GM20431 (cell line): ENCODE measurements at regions not wholly inside any gene's neighbourhood (a gene's known extent, or its start where the extent isn't known, plus 50 kb on each side); places are given as distances from the start of the nearest gene placed in this dataset.
"Not testable (repeated sequence)": the region's sequence is repeated elsewhere in the genome, so short reads cannot be mapped to it uniquely, and the experiment has no call there.

Experiments
- in situ Hi-C: fragments of 300-500 bp; cut with MseI, MboI; formaldehyde crosslinking; loops from one replicate; pipeline ENCODE4 v1.15.0; 2020; ENCODE audit warnings: low sequenced_read_pairs; ENCODE audit not compliant: unreplicated experiment

DNA sequence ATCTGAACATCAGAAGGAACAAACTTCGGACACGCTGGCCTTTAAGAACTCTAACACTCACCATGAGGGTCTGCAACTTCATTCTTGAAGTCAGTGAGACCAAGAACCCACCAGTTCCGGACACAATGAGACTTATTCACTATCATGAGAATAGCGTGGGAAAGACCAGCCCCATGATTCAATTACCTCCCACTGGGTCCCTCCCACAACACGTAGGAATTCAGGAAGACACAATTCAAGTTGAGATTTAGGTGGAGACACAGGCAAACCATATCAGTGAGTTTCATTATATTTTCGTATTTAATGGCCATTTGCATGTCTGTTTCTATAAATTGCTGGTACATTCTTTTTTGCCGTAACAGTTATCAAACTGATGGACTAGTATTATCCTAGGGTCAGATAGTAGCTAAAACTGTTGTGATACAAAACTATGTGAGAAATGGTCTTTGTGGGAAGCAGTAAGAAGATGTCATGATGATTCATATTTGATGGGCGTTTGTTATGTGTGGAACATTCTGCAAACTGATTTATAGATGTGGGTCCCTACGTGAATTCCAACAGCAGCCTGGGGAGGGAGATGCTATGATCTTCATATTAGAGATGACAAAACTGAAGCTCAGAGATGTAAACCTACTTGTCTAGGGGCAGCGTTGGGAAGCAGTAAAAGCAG, 282.4 kb upstream of the TMEM132C start:
- in situ Hi-C loops = no loop called here

DNA sequence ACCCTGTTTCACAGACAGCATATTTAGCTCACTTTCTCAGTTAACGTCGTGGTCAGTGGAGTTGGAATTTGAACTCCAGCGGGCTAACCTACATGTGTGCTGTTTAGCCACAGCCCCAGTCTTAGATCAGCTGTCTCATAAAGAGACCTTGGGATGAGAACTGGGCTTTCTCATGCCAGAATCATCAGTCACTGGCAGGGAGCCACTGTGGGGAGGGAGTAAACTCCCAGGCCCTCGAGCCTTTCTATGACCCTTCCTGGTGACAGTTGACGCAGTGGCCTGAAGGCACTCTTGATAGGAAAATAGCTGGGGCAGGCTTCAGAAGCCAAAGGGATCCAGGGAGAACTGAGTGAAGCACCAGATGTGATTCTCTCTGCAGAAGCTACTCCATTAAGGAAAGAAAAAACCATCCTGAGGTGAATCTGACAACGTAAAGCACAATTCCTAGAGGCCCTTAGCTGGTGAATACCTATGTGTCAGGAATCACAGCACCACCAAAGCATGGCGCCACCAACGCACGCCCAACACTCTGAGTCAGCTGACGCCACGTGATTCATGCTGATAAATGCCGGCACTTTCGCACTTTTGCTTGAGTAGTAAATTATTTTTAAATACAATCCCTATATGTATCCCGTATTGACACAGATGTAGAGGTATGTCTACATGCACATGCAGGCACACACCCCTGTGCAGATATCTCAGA, 279.6 kb upstream of the TMEM132C start:
- in situ Hi-C loops = no loop called here

DNA sequence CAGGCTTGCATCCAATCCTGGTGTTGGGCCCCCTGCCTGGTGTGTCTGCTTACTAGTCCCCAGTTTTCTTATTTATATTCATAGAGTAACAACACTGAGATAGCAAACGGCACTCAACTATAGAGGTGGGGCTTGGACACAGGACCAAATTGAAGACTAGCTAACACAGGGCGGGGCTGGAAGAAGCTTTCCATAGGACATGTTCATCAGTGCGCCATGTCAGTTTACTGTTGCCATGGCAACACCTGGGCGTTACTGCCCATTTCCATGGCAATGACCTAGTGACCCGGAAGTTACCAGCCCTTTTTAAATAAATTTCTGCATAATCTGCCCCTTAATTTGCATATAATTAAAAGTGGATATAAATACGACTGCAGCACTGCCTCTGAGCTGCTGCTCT, 275.5 kb upstream of the TMEM132C start:
- in situ Hi-C loops = no loop called here

DNA sequence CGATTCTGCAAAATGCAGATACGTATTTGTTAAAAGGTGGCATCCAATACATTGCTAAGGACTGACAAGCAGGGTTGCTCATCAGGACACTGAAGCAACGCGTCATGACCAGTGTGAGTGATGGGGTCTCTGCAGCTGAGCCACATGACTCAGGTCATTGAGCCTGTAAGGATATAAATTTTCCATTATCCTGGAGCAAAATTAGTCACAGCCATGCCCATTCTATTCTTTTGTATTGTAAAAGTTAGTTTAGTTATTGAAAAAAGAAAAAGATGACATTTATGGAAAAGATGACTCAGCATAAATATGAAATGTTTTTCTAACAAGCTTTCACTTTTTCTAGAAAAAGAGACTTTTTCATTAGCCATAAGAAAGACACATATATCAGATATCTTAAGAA, 268.0 kb upstream of the TMEM132C start:
- in situ Hi-C loops = no loop called here

DNA sequence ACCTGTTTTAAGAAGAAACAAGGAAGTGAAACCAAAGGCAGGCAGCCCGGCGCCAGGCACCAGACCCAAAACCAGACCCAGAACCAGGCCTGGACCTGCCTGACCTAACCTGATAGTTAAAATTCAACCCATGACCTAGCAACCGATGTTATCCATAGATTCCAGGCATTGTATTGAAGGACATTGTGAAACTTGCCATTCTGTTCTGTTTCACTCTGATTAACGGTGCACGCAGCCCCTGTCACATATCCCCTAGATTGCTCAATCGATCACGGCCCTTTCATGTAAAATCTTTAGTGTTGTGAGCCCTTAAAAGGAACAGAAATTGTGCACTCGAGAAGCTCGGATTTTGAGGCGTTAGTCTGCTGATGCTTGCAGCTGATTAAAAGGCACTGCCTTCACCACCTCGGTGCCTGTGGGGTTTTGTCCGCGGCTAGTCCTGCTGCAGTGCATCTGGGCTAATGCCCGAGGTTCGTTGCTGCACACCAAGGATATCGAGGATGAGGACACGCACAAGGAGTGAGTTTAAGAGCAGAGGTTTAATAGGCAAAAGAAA, 262.5 kb upstream of the TMEM132C start:
- in situ Hi-C loops = no loop called here

DNA sequence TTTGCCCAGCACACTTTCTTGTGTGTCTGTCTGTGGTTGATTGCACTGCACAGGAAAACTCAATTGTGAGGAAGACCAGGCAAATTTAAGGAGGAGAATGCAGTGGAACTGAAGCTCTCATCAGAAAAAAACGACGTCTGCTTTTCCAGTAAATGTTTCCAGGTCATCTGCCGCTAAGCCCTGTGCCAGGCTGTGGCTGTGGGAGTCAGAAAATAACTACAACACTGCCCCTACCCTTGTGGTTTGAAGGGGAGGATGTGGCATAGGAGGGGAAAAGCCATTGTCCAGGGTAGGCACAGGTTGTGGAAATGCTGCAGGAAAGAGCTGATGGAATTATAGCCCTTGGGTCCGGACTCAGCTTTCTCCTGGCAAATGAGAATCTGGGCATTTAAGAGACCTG, 259.7 kb upstream of the TMEM132C start:
- in situ Hi-C loops = no loop called here

DNA sequence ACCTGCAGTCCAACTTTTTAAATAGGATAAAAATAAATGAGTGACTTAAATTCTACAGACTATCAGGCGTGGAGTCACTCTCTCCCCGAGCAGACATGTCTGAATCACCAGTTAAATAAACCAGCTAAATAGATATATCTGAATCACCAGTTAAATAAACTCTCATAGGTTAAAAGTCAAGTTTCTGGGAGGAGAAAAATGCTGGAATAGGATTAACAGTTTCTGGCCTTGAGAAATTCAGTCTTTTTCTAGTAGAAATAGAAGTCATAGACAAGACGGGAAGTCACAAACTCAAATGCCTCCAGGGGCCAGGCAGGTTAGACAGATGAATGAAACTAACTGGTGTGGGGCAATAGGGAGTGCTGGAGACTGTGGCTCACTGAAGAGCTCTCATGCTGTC, 258.6 kb upstream of the TMEM132C start:
- in situ Hi-C loops = no loop called here

DNA sequence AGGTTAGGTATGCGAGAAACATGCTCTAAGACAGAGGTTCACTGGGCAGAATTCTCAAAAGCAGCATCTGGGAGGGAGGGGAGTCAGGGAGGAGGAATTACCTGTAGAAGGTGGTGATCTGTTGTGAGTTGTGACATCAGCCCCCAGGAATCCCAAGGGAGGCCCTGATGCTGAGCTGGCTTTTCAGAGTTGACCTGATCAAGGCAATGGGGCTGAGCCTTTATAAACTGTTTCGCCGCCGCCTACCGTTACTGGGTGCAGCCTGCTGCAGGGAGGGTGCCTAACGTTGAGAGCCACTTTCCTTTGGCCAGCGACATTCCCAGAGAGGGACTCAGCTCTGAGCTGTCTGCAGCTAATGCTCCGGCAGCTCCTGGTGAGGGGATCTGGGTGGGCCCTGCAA, 257.9 kb upstream of the TMEM132C start:
- in situ Hi-C loops = no loop called here

DNA sequence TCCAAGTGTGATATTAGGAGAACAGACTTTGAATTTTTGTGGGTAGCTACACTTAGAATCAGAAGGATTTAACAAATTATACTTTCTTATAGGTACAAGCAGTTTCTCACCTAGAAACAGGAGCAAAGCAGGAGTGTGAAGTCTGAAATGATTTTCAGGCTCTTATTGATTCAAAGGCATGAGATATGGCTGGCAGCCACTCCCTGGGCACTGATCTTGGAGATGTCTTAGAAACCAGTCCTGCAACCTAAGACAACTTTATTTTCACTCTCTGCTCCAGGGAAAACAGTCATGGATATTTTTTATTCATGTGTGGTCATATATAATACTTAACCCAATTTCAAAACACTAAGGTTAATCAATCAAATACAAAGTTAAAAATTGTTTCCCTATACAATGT, 254.9 kb upstream of the TMEM132C start:
- in situ Hi-C loops = no loop called here

DNA sequence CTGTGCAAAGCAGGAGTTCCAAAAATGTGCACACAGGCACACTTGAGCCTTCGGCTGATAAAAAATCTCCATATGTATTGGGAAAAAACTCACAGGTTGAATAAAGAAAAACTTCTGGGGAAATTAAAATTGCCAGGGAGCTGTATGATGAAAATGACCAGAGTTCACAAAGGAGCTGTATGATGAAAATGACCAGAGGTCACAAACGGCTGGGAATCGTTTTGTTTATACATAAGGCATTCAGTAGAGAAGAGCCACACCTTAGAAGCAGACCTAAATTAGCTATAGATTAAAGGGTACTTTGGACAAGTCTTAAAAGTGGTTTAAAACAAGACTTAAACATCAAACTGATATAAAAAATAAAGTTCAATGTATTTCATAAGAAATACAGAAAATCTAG, 251.7 kb upstream of the TMEM132C start:
- in situ Hi-C loops = no loop called here

DNA sequence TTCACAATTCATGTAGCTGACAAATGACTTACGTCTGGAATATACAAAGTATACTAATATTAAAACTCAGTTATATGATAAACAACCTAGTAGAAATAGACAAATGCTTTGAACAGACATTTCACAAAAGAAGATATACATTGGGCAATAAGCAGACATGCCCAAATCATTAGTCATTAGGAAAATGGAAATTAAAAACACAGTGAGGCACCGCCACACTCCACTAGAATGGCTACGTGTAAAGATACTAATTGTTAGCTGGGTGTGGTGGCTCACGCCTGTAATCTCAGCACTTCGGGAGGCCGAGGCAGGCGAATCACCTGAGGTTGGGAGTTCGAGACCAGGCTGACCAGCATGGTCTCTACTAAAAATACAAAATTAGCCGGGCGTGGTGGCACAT, 248.9 kb upstream of the TMEM132C start:
- in situ Hi-C loops = no loop called here

DNA sequence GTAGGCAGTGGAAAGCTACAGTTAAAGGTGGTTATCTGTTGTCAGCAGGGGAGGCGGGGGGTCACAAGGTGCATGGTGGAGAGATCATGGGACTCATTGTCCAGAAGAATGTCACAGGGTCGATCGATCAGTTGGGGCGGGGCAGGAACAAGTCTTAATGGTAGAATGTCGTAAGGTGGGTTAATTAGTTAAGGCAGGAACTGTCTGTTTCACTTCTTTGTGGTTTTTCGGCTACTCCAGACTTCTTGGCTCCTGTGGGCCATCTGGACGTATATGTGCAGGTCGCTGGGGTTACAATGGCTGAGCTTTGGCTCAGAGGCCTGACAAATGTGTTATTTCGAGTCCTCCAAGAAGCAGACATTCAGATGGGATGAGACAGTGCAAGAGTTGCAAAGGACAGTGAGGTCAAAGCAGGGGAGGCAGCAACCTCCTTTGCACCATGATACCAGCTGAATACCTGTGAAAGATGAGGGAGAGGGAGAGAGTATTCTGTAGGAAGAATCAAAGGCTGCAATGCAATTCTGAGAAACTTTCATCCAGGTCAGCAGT, 246.9 kb upstream of the TMEM132C start:
- in situ Hi-C loops = no loop called here

DNA sequence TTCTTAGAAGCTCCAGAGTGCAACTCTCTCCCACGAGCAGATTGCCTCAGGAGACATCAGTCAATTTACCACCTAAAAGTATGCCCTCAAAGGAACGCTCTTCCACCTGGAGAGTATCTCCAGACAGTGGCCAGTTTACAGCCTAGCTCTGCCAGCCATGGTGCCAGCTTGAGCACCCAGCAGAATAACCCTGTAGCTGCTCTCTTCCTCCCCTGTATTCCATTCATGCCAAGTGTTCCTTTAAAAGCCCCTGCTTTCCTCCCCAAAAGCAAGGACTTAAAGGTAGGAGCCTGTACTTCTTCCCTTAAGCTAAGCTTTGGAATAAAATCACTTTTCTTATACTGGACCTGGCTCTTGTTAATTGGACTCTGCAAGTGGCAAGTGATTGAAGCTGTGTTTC, 245.4 kb upstream of the TMEM132C start:
- in situ Hi-C loops = no loop called here

DNA sequence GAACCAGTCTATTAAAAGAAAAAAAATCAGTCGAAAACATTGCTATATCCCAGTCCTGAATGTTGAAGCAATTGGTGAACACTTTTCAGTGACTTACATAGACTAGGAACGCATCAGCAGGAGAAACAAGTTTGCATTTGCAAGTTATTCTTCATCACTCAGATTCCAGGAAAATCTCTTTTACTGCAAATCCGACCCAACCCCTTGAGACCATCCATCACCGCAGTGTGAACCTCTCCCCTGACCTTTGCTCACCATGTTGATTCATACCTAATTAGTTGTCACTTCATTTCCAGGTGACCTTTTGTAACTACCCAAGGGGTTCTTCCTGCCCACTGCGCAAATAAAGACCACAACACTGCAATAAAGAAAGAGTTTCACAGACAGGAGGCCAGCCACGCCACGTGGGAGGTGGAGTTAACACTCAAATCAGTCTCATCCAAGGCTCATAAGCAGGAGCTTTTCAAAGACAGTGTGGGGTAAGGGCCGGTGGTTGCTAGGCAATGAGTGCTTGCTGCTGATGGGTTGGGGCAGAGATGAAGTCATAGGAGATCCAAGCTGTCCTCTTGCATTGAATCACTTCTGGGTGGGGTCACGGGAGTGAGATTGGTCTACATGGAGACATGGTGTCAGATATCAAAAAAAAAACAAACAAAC, 241.3 kb upstream of the TMEM132C start:
- in situ Hi-C loops = no loop called here

DNA sequence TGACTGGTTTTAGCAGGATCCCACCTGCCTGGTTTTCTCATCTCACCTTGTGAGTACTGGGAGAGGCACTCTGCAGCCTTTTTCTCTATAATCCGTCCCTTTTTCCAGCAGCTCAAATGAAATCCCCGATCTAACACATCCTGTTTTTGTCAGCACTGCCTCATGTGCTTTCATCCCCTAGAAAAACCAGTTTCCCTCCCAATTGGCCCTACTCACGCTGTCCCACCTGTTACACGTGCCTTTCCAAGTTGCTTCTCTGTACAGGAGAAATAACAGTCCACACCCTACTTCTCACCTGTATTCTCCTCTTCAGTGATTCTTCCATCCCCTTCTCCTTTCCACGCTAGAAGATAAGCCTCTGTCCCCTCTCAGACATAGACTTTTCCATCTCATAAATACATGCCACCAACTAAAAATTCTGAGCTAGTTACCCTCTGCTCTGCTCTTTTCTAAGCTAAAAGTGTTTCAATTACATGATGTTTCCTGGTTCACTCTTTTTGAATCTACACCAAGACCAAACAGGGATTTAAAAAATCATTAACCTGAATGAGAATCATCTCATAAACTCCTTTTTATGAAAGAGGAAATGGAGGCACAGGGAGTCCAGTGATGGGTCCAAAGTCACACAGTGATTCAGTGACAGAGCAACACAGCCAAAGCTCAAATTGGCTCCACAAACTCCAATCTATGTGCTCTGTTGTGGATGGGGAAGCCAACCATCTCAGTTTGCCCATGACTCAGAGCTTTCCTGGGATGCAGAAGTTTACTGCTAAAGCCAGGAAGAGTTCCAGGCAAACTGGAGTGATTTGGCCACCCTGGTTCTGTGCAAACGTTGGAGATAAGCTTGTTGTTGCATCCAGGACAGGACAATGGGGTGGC, 240.0 kb upstream of the TMEM132C start:
- in situ Hi-C loops = no loop called here

DNA sequence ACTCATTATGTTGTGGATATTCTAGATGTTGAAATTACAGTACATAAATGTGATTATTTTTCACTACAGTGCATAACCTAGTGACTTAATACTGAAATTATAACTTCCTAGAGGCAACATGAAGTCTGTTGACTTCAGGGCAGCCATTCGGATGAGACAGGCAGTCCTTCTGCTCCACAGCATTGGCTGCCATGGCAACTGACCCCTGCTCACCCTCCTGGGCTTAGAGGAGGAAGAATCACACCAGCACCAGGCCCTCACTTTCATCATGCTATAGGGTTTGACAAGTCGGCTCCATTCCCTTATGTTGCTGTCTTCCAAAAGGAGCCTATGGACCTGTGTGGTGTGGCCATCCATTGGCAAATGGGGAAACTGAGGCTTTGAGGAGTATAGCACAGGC, 233.5 kb upstream of the TMEM132C start:
- in situ Hi-C loops = no loop called here

DNA sequence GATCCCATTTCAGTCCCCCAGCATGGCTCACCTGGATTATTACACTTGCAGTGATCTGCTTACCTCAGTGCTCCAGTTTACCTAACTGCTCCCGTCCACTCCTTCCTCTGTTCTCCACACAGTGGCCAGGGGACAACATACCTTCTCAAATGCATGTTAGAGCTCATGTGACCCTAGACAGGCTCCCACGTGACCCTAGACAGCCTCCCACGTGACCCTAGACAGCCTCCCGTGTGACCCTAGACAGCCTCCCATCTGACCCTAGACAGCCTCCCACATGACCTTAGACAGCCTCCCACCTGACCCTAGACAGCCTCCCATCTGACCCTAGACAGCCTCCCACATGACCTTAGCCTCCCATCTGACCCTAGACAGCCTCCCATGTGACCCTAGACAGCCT, 226.0 kb upstream of the TMEM132C start:
- in situ Hi-C loops = no loop called here

DNA sequence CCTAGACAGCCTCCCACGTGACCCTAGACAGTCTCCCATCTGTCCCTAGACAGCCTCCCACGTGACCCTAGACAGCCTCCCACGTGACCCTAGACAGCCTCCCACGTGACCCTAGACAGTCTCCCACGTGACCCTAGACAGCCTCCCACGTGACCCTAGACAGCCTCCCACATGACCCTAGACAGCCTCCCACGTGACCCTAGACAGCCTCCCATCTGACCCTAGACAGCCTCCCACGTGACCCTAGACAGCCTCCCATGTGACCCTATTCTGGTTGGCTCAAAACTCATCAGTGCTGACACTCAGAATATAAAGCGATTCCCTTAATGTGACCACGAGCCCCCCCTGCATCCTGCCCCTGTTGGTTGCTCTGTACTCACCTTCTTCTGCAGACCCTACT, 224.7 kb upstream of the TMEM132C start:
- in situ Hi-C loops = not testable (repeated sequence)

DNA sequence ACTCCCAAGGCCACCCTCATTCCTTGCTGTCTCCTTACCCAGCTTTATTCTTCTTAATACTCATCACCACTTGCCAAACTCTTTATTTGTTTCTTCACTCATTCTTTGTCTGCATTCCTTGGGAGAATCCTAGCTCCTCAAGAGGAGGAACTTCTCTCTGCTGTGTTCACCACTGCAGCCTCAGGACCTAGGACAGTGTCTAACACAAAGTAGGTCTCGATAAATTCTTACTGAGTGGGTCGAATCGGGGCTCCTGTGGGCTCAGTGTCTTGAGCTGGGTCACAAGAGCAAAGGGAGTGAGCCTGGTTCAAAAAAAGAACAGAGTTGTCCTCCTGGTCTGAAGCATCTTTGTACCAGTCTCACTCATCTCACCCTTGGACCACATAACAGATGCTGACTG, 224.1 kb upstream of the TMEM132C start:
- in situ Hi-C loops = no loop called here

DNA sequence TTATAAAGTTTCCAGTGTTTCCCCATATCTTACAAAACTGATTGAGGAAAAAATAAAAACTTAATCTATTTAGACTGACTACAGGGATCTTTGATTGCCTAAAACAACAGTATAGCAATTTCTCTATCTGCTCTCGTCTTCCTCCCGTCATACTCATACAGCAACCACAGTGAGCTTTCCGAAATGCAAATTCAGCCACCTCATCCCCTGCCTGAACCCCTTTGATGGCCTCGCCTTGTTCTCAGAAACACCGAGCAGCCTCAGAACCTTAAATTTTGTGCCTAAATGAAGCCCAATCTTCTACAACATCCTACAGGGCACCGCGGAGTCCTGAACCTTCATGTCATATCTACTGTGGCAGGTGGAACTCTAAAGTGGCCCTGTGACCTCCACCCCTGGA, 223.7 kb upstream of the TMEM132C start:
- in situ Hi-C loops = no loop called here
